A673 (cell line): ENCODE measurements at regions not wholly inside any gene's neighbourhood (a gene's known extent, or its start where the extent isn't known, plus 50 kb on each side); places are given as distances from the start of the nearest gene placed in this dataset.

Source experiments
- EZH2 ChIP-seq: fragments of 200-600 bp; sonication (generic); IDR thresholded peaks from 2 replicates; pipeline ENCODE4 v1.6.1; 2017; ENCODE audit warnings: borderline replicate concordance, low read depth, mild to moderate bottlenecking, mixed read lengths, antibody characterized with exemption, low read length; ENCODE audit not compliant: poor library complexity, severe bottlenecking
- TF ChIP-seq, protein P1 (sequence below): fragments of 300-800, 200-600 bp; sonication (generic); conservative IDR thresholded peaks from 2 replicates; pipeline ENCODE4 v1.5.1; 2017; ENCODE audit warnings: low read depth, mild to moderate bottlenecking, antibody characterized with exemption, low read length, moderate library complexity, mixed read lengths

DNA sequence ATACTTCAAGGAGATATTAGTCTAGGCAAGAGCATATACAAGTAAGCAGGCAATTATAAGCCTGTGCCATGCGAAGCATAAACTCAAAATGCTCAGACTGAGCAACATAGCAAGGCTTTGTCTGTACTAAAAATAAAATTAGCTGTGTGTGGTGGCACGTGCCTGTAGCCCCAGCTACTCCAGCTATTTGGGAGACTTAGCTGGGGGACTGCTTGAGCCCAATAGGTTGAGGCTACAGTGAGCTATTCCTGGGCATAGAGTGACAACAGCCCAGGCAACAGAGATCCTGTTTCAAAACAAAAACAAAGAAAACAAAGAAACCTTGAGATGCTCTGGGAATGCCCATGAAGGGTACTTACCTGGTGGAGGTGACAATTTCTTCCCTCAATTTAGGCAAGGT is 130.5 kb upstream of the ZNF608 start:
- TF ChIP-seq, protein P1, sequence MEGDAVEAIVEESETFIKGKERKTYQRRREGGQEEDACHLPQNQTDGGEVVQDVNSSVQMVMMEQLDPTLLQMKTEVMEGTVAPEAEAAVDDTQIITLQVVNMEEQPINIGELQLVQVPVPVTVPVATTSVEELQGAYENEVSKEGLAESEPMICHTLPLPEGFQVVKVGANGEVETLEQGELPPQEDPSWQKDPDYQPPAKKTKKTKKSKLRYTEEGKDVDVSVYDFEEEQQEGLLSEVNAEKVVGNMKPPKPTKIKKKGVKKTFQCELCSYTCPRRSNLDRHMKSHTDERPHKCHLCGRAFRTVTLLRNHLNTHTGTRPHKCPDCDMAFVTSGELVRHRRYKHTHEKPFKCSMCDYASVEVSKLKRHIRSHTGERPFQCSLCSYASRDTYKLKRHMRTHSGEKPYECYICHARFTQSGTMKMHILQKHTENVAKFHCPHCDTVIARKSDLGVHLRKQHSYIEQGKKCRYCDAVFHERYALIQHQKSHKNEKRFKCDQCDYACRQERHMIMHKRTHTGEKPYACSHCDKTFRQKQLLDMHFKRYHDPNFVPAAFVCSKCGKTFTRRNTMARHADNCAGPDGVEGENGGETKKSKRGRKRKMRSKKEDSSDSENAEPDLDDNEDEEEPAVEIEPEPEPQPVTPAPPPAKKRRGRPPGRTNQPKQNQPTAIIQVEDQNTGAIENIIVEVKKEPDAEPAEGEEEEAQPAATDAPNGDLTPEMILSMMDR, result no peak
- TF ChIP-seq EZH2, result no peak
